Ascending aorta (tissue), 2 donors: ENCODE measurements at regions not wholly inside any gene's neighbourhood (a gene's known extent, or its start where the extent isn't known, plus 50 kb on each side); places are given as distances from the start of the nearest gene placed in this dataset.

Experiments
- DNase-seq, 2 donors: peaks; one replicate each; pipeline ENCODE4 v3.0.0-alpha.2; 2019; ENCODE audit warnings: low spot score in 2 of 2
- H3K27ac ChIP-seq, 2 donors: fragments of 200-600 bp; sonication (generic); one replicate each; pipeline ENCODE4 v1.5.1; 2016 to 2017; ENCODE audit warnings: mild to moderate bottlenecking in 1 of 2
- H3K27me3 ChIP-seq: fragments of 200-600 bp; sonication (generic); one replicate; pipeline ENCODE4 v1.5.1; 2017
- H3K36me3 ChIP-seq, 2 donors: fragments of 200-600 bp; sonication (generic); one replicate each; pipeline ENCODE4 v1.5.1; 2016
- H3K4me1 ChIP-seq, 2 donors: fragments of 200-600 bp; sonication (generic); one replicate each; pipeline ENCODE4 v1.5.1; 2016 to 2017; ENCODE audit warnings: mild to moderate bottlenecking in 1 of 2
- H3K4me3 ChIP-seq, 2 donors: fragments of 200-600 bp; sonication (generic); one replicate each; pipeline ENCODE4 v1.5.1; 2016 to 2017; ENCODE audit warnings: mild to moderate bottlenecking in 1 of 2
- H3K9me3 ChIP-seq, 2 donors: fragments of 200-600 bp; sonication (generic); one replicate each; pipeline ENCODE4 v1.5.1; 2016
- intact Hi-C: fragments of 100-400 bp; cut with DNase I; formaldehyde crosslinking; loops from one replicate; pipeline ENCODE4 v1.15.1; 2023
- TF ChIP-seq, protein P1 (sequence below), 3 experiments: fragments of 200-600 bp in 2 of 3; fragments of 450-650 bp in 1 of 3; sonication (generic) in 2 of 3; IDR thresholded peaks; one replicate each; pipeline ENCODE4 v1.5.1; 2016 to 2019; ENCODE audit warnings: antibody characterized with exemption in 3 of 3, mild to moderate bottlenecking in 1 of 3, moderate library complexity in 1 of 3

DNA sequence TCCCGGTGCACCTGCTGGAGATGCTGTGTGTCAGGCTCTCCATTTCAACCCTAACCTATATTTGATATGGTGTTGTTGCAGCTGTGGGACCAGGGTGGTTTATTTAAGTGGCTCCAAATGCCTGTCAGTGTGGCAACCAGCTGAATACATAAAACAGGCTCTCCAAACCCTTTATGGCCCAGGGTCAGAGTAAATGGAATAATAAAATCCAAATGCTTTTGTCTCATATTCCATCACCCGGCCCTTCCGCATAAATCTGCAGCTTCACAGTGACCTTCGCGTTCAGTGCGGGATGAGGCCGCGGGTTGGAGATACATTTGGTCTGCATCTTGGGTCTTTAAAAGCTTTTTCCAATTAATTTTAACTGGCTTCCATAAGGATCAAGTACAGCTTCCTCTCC, 382.1 kb upstream of the NR2F2 start:
- no peak for DNase-seq
- intact Hi-C loops = no loop called here
- Histone ChIP-seq H3K9me3 (no peaks in the 10 kb centered on the region), H3K27ac (no peak overlapping the region), H3K4me1 (no peaks in the 10 kb centered on the region), H3K4me3 (no peak overlapping the region), H3K36me3 (no peaks in the 10 kb centered on the region), H3K27me3 (no peaks in the 10 kb centered on the region)
- TF ChIP-seq, protein P1, sequence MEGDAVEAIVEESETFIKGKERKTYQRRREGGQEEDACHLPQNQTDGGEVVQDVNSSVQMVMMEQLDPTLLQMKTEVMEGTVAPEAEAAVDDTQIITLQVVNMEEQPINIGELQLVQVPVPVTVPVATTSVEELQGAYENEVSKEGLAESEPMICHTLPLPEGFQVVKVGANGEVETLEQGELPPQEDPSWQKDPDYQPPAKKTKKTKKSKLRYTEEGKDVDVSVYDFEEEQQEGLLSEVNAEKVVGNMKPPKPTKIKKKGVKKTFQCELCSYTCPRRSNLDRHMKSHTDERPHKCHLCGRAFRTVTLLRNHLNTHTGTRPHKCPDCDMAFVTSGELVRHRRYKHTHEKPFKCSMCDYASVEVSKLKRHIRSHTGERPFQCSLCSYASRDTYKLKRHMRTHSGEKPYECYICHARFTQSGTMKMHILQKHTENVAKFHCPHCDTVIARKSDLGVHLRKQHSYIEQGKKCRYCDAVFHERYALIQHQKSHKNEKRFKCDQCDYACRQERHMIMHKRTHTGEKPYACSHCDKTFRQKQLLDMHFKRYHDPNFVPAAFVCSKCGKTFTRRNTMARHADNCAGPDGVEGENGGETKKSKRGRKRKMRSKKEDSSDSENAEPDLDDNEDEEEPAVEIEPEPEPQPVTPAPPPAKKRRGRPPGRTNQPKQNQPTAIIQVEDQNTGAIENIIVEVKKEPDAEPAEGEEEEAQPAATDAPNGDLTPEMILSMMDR (IDR thresholded peaks at IDR 0.05) = no peak

DNA sequence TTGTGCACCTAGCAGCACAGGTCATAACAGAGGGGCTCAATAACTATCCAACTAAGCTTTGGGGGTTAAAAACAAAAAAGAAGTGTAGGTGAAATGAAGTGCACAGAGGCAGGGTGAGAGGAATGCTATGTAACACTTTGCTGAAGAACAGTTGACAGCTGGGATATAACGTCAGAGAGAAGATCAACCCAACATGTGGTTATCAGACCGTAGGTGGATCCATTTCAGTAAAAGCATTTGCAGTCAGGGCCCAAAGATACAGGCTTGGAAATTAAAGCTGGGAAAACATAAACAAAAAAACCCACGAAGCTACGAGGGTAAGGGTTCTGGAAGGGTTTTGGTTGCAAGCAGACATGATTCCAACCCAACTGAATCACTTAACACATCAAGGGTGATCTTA, 377.5 kb upstream of the NR2F2 start:
- TF ChIP-seq, protein P1 (IDR thresholded peaks at IDR 0.05) = no peak
- Histone ChIP-seq H3K9me3 (no peaks in the 10 kb centered on the region), H3K27ac (no peak overlapping the region), H3K36me3 (no peaks in the 10 kb centered on the region), H3K4me1 (no peaks in the 10 kb centered on the region), H3K4me3 (no peak overlapping the region), H3K27me3 (no peaks in the 10 kb centered on the region)
- no peak for DNase-seq
- intact Hi-C loops = no loop called here

DNA sequence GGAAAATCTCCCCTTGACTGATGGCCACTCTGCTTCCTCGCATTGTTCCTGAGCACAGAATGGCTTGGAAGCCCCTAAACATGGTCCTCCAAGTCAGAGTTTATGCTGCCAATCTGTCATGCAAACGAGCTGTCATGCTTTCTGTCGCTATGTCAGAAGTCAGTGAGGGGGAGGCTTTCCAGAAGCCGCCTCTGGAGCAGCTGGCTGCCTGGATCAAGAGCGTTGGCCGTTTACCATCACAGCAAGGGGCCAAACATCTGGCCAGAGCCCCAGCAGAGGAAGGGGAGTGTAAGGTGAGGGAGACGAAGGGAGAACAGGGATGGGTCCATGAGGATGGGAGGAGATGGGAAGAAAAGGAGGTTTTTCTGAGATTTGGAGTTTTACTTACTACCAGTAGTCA, 372.6 kb upstream of the NR2F2 start:
- Histone ChIP-seq H3K27ac (no peak overlapping the region), H3K27me3 (no peaks in the 10 kb centered on the region)
- intact Hi-C loops = no loop called here

DNA sequence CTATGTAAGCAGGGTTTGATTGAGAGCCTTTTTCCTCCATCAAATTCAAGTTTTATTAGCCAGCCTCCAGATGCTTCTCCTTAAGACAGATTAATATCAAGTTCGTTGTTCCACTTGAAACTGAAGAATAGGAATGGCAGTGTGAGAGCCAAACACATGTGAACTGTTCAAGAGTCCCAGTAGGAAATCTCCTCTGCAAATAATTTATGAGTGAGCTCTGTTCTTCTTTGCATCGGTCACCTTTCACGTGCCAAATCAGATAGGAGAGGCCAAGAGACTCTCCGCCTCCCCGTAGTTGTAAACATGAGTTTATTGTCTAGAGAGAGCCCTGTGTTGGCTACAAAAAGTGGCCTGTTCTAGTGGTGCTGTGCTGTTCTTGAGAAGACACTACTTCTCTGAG, 372.1 kb upstream of the NR2F2 start:
- intact Hi-C loops = no loop called here
- Histone ChIP-seq H3K27ac (no peak overlapping the region), H3K27me3 (no peaks in the 10 kb centered on the region), H3K4me3 (no peak overlapping the region), H3K9me3 (peaks cover 0 to 18% of the 10 kb centered on the region in 2 donors), H3K36me3 (no peaks in the 10 kb centered on the region), H3K4me1 (no peaks in the 10 kb centered on the region)
- TF ChIP-seq, protein P1 (IDR thresholded peaks at IDR 0.05) = no peak
- no peak for DNase-seq

More for the DNA sequence above, 372.6 kb upstream of the NR2F2 start:
- TF ChIP-seq, protein P1 (IDR thresholded peaks at IDR 0.05) = no peak
- no peak overlapping the region for H3K4me3 ChIP-seq
- peaks cover 0 to 17% of the 10 kb centered on the region in 2 donors for H3K9me3 ChIP-seq
- H3K36me3 ChIP-seq = no peaks in the 10 kb centered on the region
- H3K4me1 ChIP-seq = no peaks in the 10 kb centered on the region
- no peak for DNase-seq

DNA sequence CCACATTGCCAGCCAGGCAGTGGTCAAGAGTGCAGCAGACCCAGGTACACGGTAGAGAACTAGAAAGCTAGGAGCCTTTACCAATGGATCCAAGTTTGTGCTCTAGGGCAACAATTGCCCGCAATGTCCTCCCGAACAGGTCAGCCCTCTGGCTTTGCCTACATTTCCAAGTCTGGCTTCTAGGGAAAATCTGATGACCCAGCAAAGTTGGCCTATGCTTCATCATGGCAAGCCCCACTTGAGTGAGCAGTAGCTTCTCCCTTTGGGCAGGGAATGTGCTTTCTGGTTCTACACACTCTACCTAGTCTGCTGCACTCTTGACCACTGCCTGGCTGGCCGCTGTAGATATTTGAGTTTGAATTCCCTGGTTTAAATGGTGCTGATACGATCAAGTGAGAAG, 361.6 kb upstream of the NR2F2 start:
- Histone ChIP-seq H3K27me3 (no peaks in the 10 kb centered on the region), H3K4me1 (no peaks in the 10 kb centered on the region), H3K27ac (no peak overlapping the region), H3K4me3 (no peak overlapping the region), H3K36me3 (no peaks in the 10 kb centered on the region), H3K9me3 (peaks cover 0 to 4% of the 10 kb centered on the region in 2 donors)
- TF ChIP-seq, protein P1 (IDR thresholded peaks at IDR 0.05) = no peak
- intact Hi-C loops = no loop called here
- no peak for DNase-seq

DNA sequence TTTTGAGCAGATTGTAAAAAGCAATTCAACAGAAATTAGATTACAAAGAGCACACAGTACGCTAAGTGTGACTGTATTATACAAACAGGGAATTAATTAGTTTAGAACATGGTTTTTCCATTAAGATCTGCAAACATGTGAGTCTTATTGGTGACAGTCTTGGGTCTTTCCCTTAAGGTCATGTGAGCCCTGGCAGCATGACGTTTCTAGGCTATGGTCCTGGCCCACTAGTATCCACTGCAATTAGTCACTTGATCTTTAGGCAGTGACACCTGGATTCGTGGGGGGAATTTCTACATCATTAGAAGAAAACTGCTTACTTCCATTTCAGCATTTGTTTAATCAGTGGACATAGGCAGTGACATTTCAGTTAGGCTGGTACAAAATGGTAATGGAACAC, 360.2 kb upstream of the NR2F2 start:
- Histone ChIP-seq H3K27me3 (no peaks in the 10 kb centered on the region), H3K4me3 (no peak overlapping the region), H3K36me3 (no peaks in the 10 kb centered on the region), H3K27ac (no peak overlapping the region), H3K9me3 (no peaks in the 10 kb centered on the region), H3K4me1 (no peaks in the 10 kb centered on the region)
- DNase-seq = no peak
- TF ChIP-seq, protein P1 (IDR thresholded peaks at IDR 0.05) = no peak
- intact Hi-C loops = no loop called here
